ENCODE measurements at regions not wholly inside any gene's neighbourhood (a gene's known extent, or its start where the extent isn't known, plus 50 kb on each side); places are given as distances from the start of the nearest gene placed in this dataset.

DNA sequence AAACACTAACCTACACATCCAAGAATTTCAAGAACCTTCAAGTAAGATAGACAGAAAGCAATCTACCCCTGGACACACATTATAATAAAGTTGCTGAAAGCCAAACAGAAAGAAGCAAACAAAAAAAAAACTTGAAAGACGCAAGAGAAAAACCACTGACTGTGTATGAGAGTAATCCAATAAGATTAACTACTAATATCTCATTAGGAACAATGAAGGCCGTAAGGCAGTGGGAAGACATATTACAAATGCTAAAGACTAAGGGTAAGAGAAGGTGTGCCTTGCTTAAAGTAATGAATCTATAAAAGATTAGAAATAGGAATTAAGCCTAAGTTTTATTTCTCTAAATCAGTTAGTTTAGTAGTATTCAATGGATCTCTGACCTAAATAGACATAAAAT is 1109.1 kb downstream of the JRKL start:
- H4K20me1 ChIP-seq (replicated peaks; ENCODE audit: insufficient read depth) = no peaks in the 10 kb centered on the region
- H3K9me2 ChIP-seq (ENCODE audit: insufficient read depth) = no peaks in the 10 kb centered on the region; the same call in 1 of the 2 replicates
- no peaks in the 10 kb centered on the region for H3K36me3 ChIP-seq (ENCODE audit: insufficient read depth)
- no peaks in the 10 kb centered on the region for H3K79me2 ChIP-seq (replicated peaks; ENCODE audit: insufficient read depth)
- H3F3A ChIP-seq (replicated peaks; ENCODE audit: low read depth) = no peaks in the 10 kb centered on the region
- no peak overlapping the region for H2AFZ ChIP-seq
- DNase-seq (ENCODE audit: low spot score) (no peak), ATAC-seq (no peak)
- H3K4me3 ChIP-seq = no peak overlapping the region
- no peak overlapping the region for H3K4me2 ChIP-seq
- TF ChIP-seq CREB1 (CRISPR knock-in tag; IDR thresholded peaks at IDR 0.05; ENCODE audit: low read depth) (no peak), EZH2 (IDR thresholded peaks at IDR 0.05; ENCODE audit: low read depth, unreplicated experiment) (no peak)
- H3K27ac ChIP-seq (ENCODE audit: low read depth) = no peak overlapping the region
- H3K27ac Mint-ChIP-seq = no peak overlapping the region
- H3K4me1 ChIP-seq (ENCODE audit: insufficient read depth) = no peaks in the 10 kb centered on the region
- H3K27me3 Mint-ChIP-seq (ENCODE audit: insufficient read depth, low read depth, poor library complexity) = peaks cover 2% of the 10 kb centered on the region
- no peak overlapping the region for H3K4me3 Mint-ChIP-seq
- no peaks in the 10 kb centered on the region for H3K4me1 Mint-ChIP-seq
- peaks cover 11% of the 10 kb centered on the region; the same call in 2 of the 3 replicates for H3K36me3 Mint-ChIP-seq (ENCODE audit: low read depth)
- H3K9me3 Mint-ChIP-seq = peaks cover 16% of the 10 kb centered on the region
- no peaks in the 10 kb centered on the region for H3K27me3 ChIP-seq (ENCODE audit: insufficient read depth)

DNA sequence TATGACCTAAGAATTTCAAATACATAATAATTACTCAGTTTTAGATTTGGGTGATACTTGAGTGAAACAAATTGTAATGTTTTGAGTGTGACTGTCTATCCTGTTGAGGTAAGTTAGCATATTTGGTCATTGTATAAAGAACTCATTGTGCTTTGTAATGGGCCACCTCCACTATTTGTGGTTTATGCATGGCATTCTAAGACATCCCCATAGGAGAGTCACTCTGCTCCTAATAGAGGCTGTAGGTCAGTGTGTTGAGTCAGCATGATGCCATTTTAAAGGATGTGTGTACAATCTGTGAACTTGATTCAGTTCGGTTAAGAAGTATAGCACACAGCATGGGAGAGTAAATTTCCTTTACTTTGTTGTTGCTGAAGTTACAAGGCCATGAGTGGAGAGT is 1112.4 kb downstream of the JRKL start:
- H3K27me3 Mint-ChIP-seq (ENCODE audit: insufficient read depth, low read depth, poor library complexity) = peaks cover 5% of the 10 kb centered on the region
- H3F3A ChIP-seq (replicated peaks; ENCODE audit: low read depth) = no peaks in the 10 kb centered on the region
- H3K79me2 ChIP-seq (replicated peaks; ENCODE audit: insufficient read depth) = no peaks in the 10 kb centered on the region
- H3K4me3 Mint-ChIP-seq = no peak overlapping the region
- peaks cover 11% of the 10 kb centered on the region; the same call in 2 of the 3 replicates for H3K36me3 Mint-ChIP-seq (ENCODE audit: low read depth)
- H3K4me1 Mint-ChIP-seq = peaks cover 4% of the 10 kb centered on the region; the same call in 2 of the 3 replicates
- H4K20me1 ChIP-seq (replicated peaks; ENCODE audit: insufficient read depth) = no peaks in the 10 kb centered on the region
- peaks cover 15% of the 10 kb centered on the region for H3K9me3 Mint-ChIP-seq
- no peaks in the 10 kb centered on the region for H3K36me3 ChIP-seq (ENCODE audit: insufficient read depth)
- peaks cover 10% of the 10 kb centered on the region; the same call in 1 of the 2 replicates for H3K4me1 ChIP-seq (ENCODE audit: insufficient read depth)
- no peaks in the 10 kb centered on the region; the same call in 1 of the 2 replicates for H3K9me2 ChIP-seq (ENCODE audit: insufficient read depth)
- ATAC-seq (no peak), DNase-seq (ENCODE audit: low spot score) (no peak)
- H3K27ac ChIP-seq (ENCODE audit: low read depth) = no peak overlapping the region
- H3K4me2 ChIP-seq = no peak overlapping the region
- no peak overlapping the region for H3K4me3 ChIP-seq
- no peaks in the 10 kb centered on the region for H3K27me3 ChIP-seq (ENCODE audit: insufficient read depth)
- TF ChIP-seq POLR2AphosphoS5 (IDR thresholded peaks at IDR 0.05; ENCODE audit: low read depth) (no peak), CREB1 (CRISPR knock-in tag; IDR thresholded peaks at IDR 0.05; ENCODE audit: low read depth) (no peak), EZH2 (IDR thresholded peaks at IDR 0.05; ENCODE audit: low read depth, unreplicated experiment) (no peak), STAT1 (IDR thresholded peaks at IDR 0.05; ENCODE audit: unreplicated experiment) (no peak), ZNF114 (CRISPR knock-in tag; IDR thresholded peaks at IDR 0.05) (no peak), ZNF331 (CRISPR knock-in tag; IDR thresholded peaks at IDR 0.05; ENCODE audit: low read depth) (no peak), EZH2phosphoT487 (IDR thresholded peaks at IDR 0.05; ENCODE audit: unreplicated experiment) (no peak)
- TF ChIP-seq, protein P1, sequence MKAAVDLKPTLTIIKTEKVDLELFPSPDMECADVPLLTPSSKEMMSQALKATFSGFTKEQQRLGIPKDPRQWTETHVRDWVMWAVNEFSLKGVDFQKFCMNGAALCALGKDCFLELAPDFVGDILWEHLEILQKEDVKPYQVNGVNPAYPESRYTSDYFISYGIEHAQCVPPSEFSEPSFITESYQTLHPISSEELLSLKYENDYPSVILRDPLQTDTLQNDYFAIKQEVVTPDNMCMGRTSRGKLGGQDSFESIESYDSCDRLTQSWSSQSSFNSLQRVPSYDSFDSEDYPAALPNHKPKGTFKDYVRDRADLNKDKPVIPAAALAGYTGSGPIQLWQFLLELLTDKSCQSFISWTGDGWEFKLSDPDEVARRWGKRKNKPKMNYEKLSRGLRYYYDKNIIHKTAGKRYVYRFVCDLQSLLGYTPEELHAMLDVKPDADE (IDR thresholded peaks at IDR 0.05) = no peak
- TF ChIP-seq, protein P2, sequence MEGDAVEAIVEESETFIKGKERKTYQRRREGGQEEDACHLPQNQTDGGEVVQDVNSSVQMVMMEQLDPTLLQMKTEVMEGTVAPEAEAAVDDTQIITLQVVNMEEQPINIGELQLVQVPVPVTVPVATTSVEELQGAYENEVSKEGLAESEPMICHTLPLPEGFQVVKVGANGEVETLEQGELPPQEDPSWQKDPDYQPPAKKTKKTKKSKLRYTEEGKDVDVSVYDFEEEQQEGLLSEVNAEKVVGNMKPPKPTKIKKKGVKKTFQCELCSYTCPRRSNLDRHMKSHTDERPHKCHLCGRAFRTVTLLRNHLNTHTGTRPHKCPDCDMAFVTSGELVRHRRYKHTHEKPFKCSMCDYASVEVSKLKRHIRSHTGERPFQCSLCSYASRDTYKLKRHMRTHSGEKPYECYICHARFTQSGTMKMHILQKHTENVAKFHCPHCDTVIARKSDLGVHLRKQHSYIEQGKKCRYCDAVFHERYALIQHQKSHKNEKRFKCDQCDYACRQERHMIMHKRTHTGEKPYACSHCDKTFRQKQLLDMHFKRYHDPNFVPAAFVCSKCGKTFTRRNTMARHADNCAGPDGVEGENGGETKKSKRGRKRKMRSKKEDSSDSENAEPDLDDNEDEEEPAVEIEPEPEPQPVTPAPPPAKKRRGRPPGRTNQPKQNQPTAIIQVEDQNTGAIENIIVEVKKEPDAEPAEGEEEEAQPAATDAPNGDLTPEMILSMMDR (conservative IDR thresholded peaks at IDR 0.05; ENCODE audit: low read depth in 2 of 2) = no peak
- TF ChIP-seq, protein P3, sequence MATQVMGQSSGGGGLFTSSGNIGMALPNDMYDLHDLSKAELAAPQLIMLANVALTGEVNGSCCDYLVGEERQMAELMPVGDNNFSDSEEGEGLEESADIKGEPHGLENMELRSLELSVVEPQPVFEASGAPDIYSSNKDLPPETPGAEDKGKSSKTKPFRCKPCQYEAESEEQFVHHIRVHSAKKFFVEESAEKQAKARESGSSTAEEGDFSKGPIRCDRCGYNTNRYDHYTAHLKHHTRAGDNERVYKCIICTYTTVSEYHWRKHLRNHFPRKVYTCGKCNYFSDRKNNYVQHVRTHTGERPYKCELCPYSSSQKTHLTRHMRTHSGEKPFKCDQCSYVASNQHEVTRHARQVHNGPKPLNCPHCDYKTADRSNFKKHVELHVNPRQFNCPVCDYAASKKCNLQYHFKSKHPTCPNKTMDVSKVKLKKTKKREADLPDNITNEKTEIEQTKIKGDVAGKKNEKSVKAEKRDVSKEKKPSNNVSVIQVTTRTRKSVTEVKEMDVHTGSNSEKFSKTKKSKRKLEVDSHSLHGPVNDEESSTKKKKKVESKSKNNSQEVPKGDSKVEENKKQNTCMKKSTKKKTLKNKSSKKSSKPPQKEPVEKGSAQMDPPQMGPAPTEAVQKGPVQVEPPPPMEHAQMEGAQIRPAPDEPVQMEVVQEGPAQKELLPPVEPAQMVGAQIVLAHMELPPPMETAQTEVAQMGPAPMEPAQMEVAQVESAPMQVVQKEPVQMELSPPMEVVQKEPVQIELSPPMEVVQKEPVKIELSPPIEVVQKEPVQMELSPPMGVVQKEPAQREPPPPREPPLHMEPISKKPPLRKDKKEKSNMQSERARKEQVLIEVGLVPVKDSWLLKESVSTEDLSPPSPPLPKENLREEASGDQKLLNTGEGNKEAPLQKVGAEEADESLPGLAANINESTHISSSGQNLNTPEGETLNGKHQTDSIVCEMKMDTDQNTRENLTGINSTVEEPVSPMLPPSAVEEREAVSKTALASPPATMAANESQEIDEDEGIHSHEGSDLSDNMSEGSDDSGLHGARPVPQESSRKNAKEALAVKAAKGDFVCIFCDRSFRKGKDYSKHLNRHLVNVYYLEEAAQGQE (IDR thresholded peaks at IDR 0.05; ENCODE audit: unreplicated experiment) = no peak
- no peak overlapping the region for H3K27ac Mint-ChIP-seq
- H2AFZ ChIP-seq = no peak overlapping the region

Measured in GM23338 (cell line).